KMS-11 (cell line): ENCODE measurements at regions not wholly inside any gene's neighbourhood (a gene's known extent, or its start where the extent isn't known, plus 50 kb on each side); places are given as distances from the start of the nearest gene placed in this dataset.

Experiments
- H2AFZ ChIP-seq: fragments of 200-600 bp; sonication (generic); 2 replicates; pipeline ENCODE4 v1.6.1; 2016; ENCODE audit warnings: antibody characterized with exemption, mixed run types, low read depth
- H3K27ac ChIP-seq: fragments of 200-600 bp; sonication (generic); 2 replicates; pipeline ENCODE4 v1.6.1; 2016; ENCODE audit warnings: mild to moderate bottlenecking, mixed run types
- H3K27me3 ChIP-seq: fragments of 200-600 bp; sonication (generic); 2 replicates; pipeline ENCODE4 v1.6.1; 2017; ENCODE audit warnings: mild to moderate bottlenecking, low read depth, mixed run types, moderate library complexity; ENCODE audit not compliant: insufficient read depth
- H3K36me3 ChIP-seq: fragments of 200-600 bp; sonication (generic); 2 replicates; pipeline ENCODE4 v1.6.1; 2017; ENCODE audit warnings: mild to moderate bottlenecking, mixed run types; ENCODE audit not compliant: insufficient read depth
- H3K4me1 ChIP-seq: fragments of 200-600 bp; sonication (generic); 2 replicates; pipeline ENCODE4 v1.6.1; 2016; ENCODE audit warnings: mild to moderate bottlenecking, low read depth, mixed run types; ENCODE audit not compliant: poor library complexity, severe bottlenecking
- H3K4me2 ChIP-seq: fragments of 200-600 bp; sonication (generic); 2 replicates; pipeline ENCODE4 v1.7.0; 2016; ENCODE audit warnings: mild to moderate bottlenecking, mixed run types
- H3K4me3 ChIP-seq: fragments of 200-600 bp; sonication (generic); IDR thresholded peaks from 2 replicates; pipeline ENCODE4 v1.6.1; 2017; ENCODE audit warnings: low read depth, low read length, mixed read lengths; ENCODE audit not compliant: insufficient read depth
- H3K79me2 ChIP-seq: fragments of 200-600 bp; sonication (generic); 2 replicates; pipeline ENCODE4 v1.6.1; 2016; ENCODE audit warnings: low read depth, mixed run types; ENCODE audit not compliant: insufficient read depth
- H3K9ac ChIP-seq: fragments of 200-600 bp; sonication (generic); 2 replicates; pipeline ENCODE4 v1.6.1; 2016; ENCODE audit warnings: mild to moderate bottlenecking, mixed run types
- H4K20me1 ChIP-seq: fragments of 200-600 bp; sonication (generic); 2 replicates; pipeline ENCODE4 v1.6.1; 2016; ENCODE audit warnings: mild to moderate bottlenecking, mixed run types; ENCODE audit not compliant: insufficient read depth
- TF ChIP-seq, protein P1 (sequence below): fragments of 200-600 bp; sonication (generic); conservative IDR thresholded peaks from 2 replicates; pipeline ENCODE4 v1.6.1; 2017; ENCODE audit warnings: low read depth, mild to moderate bottlenecking, antibody characterized with exemption, low read length, moderate library complexity, mixed read lengths

DNA sequence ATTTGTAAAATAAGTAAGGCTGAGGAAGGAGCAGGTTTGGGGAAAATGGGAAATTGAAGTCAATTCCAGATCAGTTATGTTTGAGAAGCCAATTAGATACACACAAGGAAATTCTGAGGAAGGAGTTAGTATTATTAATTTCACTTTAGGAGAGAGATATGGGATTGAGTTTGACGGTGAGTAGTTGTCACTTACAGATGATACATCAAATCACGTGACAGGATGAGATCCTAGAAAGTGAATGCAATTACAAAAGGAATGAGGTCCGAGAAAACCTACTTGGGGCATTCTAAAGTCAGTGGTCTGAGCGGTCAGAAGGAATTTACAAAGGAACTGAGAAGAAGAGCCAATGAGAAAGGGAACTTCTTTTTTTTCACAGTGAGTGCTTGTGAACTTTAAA lies 364.3 kb upstream of the TMEM229A start:
- H3K27me3 ChIP-seq: no peaks in the 10 kb centered on the region
- H3K27ac ChIP-seq: no peak overlapping the region

DNA sequence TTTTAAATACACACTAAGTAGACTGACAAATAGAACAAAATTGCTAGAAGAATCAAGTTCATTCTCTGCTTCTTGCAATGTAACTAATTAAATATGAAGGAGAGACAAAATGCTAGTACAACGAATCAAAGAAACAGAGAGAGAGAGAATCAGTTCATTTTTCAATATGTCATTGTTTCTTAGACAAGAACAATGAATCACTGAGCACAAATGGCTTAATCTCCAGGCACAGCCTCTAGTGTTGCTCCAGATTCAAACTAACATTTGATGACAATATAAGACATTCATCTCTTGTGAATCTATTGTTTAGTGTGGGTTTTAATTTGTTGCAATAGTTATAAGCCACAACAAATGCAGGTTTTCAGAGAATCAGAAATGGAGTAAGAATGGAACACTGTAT lies 357.4 kb upstream of the TMEM229A start:
- H3K36me3 ChIP-seq: no peaks in the 10 kb centered on the region
- no peaks in the 10 kb centered on the region for H3K79me2 ChIP-seq
- H3K4me3 ChIP-seq: no peak overlapping the region
- no peak overlapping the region for H3K4me2 ChIP-seq
- no peak overlapping the region for H3K9ac ChIP-seq
- no peaks in the 10 kb centered on the region for H4K20me1 ChIP-seq
- no peak overlapping the region for H3K27ac ChIP-seq
- H3K4me1 ChIP-seq: no peaks in the 10 kb centered on the region
- no peaks in the 10 kb centered on the region for H3K27me3 ChIP-seq
- TF ChIP-seq, protein P1, sequence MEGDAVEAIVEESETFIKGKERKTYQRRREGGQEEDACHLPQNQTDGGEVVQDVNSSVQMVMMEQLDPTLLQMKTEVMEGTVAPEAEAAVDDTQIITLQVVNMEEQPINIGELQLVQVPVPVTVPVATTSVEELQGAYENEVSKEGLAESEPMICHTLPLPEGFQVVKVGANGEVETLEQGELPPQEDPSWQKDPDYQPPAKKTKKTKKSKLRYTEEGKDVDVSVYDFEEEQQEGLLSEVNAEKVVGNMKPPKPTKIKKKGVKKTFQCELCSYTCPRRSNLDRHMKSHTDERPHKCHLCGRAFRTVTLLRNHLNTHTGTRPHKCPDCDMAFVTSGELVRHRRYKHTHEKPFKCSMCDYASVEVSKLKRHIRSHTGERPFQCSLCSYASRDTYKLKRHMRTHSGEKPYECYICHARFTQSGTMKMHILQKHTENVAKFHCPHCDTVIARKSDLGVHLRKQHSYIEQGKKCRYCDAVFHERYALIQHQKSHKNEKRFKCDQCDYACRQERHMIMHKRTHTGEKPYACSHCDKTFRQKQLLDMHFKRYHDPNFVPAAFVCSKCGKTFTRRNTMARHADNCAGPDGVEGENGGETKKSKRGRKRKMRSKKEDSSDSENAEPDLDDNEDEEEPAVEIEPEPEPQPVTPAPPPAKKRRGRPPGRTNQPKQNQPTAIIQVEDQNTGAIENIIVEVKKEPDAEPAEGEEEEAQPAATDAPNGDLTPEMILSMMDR: no peak
- H2AFZ ChIP-seq: no peak overlapping the region

More for the DNA sequence above, 364.3 kb upstream of the TMEM229A start:
- no peaks in the 10 kb centered on the region for H3K36me3 ChIP-seq
- H2AFZ ChIP-seq: no peak overlapping the region
- no peaks in the 10 kb centered on the region for H3K79me2 ChIP-seq
- TF ChIP-seq, protein P1: no peak
- no peak overlapping the region for H3K4me3 ChIP-seq
- peaks cover 38% of the 10 kb centered on the region for H3K4me1 ChIP-seq
- no peaks in the 10 kb centered on the region for H4K20me1 ChIP-seq
- no peak overlapping the region for H3K9ac ChIP-seq
- H3K4me2 ChIP-seq: no peak overlapping the region

DNA sequence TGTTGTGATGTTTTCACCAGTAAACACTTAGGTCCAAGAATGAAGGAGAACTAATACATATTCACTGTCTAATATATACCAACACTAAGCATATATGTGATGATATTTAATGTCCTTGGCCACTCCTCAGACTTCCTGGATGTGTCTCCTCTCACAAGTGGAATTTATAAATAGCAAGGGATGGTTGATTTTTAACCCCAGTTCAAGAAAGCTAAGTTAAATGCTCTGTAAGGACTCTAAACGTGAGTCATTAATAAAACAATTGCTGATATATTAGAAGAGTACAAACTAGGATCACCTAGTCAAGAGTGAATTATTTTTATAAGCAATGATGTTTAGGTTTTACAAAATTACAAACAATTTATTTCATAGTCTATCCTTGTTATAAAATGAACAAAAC lies 355.9 kb upstream of the TMEM229A start:
- Histone ChIP-seq H2AFZ (no peak overlapping the region), H3K27ac (no peak overlapping the region), H3K4me1 (no peaks in the 10 kb centered on the region), H3K79me2 (no peaks in the 10 kb centered on the region), H3K4me3 (no peak overlapping the region), H3K9ac (no peak overlapping the region), H3K36me3 (no peaks in the 10 kb centered on the region), H4K20me1 (no peaks in the 10 kb centered on the region), H3K27me3 (no peaks in the 10 kb centered on the region), H3K4me2 (no peak overlapping the region)
- TF ChIP-seq, protein P1: no peak

DNA sequence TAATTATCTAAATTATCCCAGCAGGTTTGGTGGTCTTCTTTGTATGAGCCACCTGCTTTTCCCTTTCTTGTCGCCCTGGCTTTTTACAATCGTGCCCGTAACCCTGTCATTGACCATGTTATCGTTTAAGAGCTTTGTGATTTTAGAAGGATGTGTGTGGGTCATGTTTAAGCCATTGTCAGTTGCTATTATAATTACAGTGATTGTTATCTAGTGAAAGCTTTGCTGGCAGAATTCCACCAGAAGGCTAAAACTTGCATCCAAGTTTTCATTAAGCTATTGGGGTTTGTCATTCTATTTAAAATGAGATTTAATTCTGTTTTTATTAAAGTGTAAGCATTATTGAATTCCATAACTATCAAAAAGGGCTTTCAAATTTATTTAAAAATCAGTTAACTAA lies 354.2 kb upstream of the TMEM229A start:
- TF ChIP-seq, protein P1: no peak
- no peaks in the 10 kb centered on the region for H3K36me3 ChIP-seq
- H3K4me3 ChIP-seq: no peak overlapping the region
- no peaks in the 10 kb centered on the region for H3K4me1 ChIP-seq
- H3K9ac ChIP-seq: no peak overlapping the region
- no peak overlapping the region for H2AFZ ChIP-seq
- H3K79me2 ChIP-seq: no peaks in the 10 kb centered on the region
- H3K27ac ChIP-seq: no peak overlapping the region
- no peak overlapping the region for H3K4me2 ChIP-seq
- no peaks in the 10 kb centered on the region for H4K20me1 ChIP-seq
- H3K27me3 ChIP-seq: no peaks in the 10 kb centered on the region

DNA sequence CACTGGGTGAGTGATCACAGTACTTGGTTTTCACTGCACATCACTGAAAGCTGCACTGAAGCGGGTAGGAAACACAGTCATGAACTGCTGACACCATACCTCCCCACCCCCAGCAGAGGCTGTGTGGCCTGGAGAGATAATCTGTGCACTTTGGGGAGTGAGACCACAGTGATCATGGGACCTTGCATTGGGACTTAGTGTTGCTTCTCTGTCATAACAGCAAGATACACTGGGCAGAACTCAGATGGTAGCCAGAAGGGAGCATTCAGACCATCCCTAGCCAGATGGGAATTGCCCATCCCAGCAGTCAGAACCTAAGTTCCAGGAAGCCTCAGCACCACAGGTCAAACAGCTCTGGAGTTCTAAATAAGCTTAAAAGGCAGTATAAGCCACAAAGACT lies 346.4 kb upstream of the TMEM229A start:
- Histone ChIP-seq H2AFZ (no peak overlapping the region), H3K27me3 (no peaks in the 10 kb centered on the region), H4K20me1 (no peaks in the 10 kb centered on the region), H3K4me1 (peaks cover 3% of the 10 kb centered on the region), H3K27ac (no peak overlapping the region), H3K36me3 (no peaks in the 10 kb centered on the region), H3K9ac (no peak overlapping the region), H3K79me2 (no peaks in the 10 kb centered on the region), H3K4me3 (no peak overlapping the region), H3K4me2 (no peak overlapping the region)
- TF ChIP-seq, protein P1: no peak
